HCT116 (cell line): ENCODE measurements at regions not wholly inside any gene's neighbourhood (a gene's known extent, or its start where the extent isn't known, plus 50 kb on each side); places are given as distances from the start of the nearest gene placed in this dataset.

ENCODE experiments used
- ATAC-seq: fragments of 200-7000 bp; cut with Tn5 transposase; 2 replicates; pipeline ENCODE4 v1.9.1; 2020; ENCODE audit warnings: mild to moderate bottlenecking, moderate library complexity
- BruUV-seq: library from RNA; stranded (reverse); fragments of 400-500 nt; replicated peaks from 2 replicates; lab custom pipeline; 2021; lab: Mats Ljungman, UMichigan
- CTCF ChIA-PET: fragments of 300-600 bp; sonication (Branson Sonifier 250); formaldehyde crosslinking; loops from one replicate; lab custom pipeline; 2021; ENCODE audit warnings: antibody characterized with exemption; lab: Charles Lee
- POLR2A ChIA-PET: fragments of 300-600, 350-600 bp; sonication (Branson Sonifier 250); formaldehyde crosslinking; loops from one replicate; lab custom pipeline; 2021; ENCODE audit warnings: antibody characterized with exemption; lab: Charles Lee
- RAD21 ChIA-PET, 2 experiments: fragments of 300-600 bp; sonication (Branson Sonifier 250); formaldehyde crosslinking; loops; one replicate each; lab custom pipeline; 2023; ENCODE audit warnings: low total read pairs in 2 of 2; ENCODE audit not compliant: uncharacterized antibody in 2 of 2, unreplicated experiment in 2 of 2, low non-redundant PET in 1 of 2; lab: Charles Lee
- DNase-seq: peaks from one replicate; pipeline ENCODE4 v3.0.0-alpha.2; 2010; ENCODE audit warnings: low read depth, low spot score
- H2AFZ ChIP-seq: fragments of 200-600 bp; shearing (Covaris generic), sonication (generic); 2 replicates; pipeline ENCODE4 v1.6.1; 2017; ENCODE audit warnings: low read depth, mixed run types, mixed read lengths, antibody characterized with exemption, low read length; ENCODE audit not compliant: poor library complexity, severe bottlenecking
- H3K27ac ChIP-seq: 2 replicates; pipeline ENCODE4 v1.5.1; 2012; ENCODE audit warnings: low read depth, low read length
- H3K27me3 ChIP-seq: fragments of 200-600 bp; sonication (generic); 2 replicates; pipeline ENCODE4 v1.6.1; 2016; ENCODE audit warnings: mixed run types, low read length, mixed read lengths; ENCODE audit not compliant: insufficient read depth
- H3K36me3 ChIP-seq, 2 experiments: fragments of 200-500 bp in 1 of 2; fragments of 200-600 bp in 1 of 2; sonication (Bioruptor generic) in 1 of 2; sonication (generic) in 1 of 2; 2 replicates each; pipeline versions ENCODE4 v1.5.1 to v1.6.1; 2014 to 2016; ENCODE audit warnings: low read length in 2 of 2, inconsistent platforms in 1 of 2, mixed read lengths in 1 of 2, mixed run types in 1 of 2; ENCODE audit not compliant: insufficient read depth in 2 of 2, control insufficient read depth in 1 of 2
- H3K4me1 ChIP-seq, 2 experiments: fragments of 200-600 bp in 1 of 2; sonication (generic) in 1 of 2; 2 replicates each; pipeline versions ENCODE4 v1.5.1 to v1.6.1; 2012 to 2017; ENCODE audit warnings: low read length in 2 of 2, inconsistent platforms in 1 of 2, mild to moderate bottlenecking in 1 of 2, mixed read lengths in 1 of 2, mixed run types in 1 of 2, moderate library complexity in 1 of 2; ENCODE audit not compliant: insufficient read depth in 2 of 2, control insufficient read depth in 1 of 2
- H3K4me2 ChIP-seq: fragments of 200-600 bp; sonication (generic); 2 replicates; pipeline ENCODE4 v1.6.1; 2017; ENCODE audit warnings: mixed run types, low read length, mixed read lengths
- H3K4me3 ChIP-seq, 2 experiments: fragments of 200-600 bp in 1 of 2; sonication (generic) in 1 of 2; replicated peaks in 1 of 2; 2 replicates each; pipeline ENCODE4 v1.5.1; 2011 to 2016; ENCODE audit warnings: low read length in 2 of 2, control low read depth in 1 of 2, low read depth in 1 of 2, mild to moderate bottlenecking in 1 of 2, mixed read lengths in 1 of 2, mixed run types in 1 of 2
- H3K79me2 ChIP-seq: fragments of 200-600 bp; sonication (generic); 2 replicates; pipeline ENCODE4 v1.6.1; 2017; ENCODE audit warnings: mild to moderate bottlenecking, mixed run types, low read length, moderate library complexity, mixed read lengths; ENCODE audit not compliant: insufficient read depth
- H3K9ac ChIP-seq: fragments of 200-600 bp; sonication (generic); 2 replicates; pipeline ENCODE4 v1.6.1; 2016; ENCODE audit warnings: low read length, mixed read lengths
- H3K9me2 ChIP-seq: fragments of 200-600 bp; sonication (generic), shearing (Covaris generic); 2 replicates; pipeline ENCODE4 v1.6.1; 2017; ENCODE audit warnings: mixed run types, mild to moderate bottlenecking, moderate library complexity; ENCODE audit not compliant: insufficient read depth
- H3K9me3 ChIP-seq, 2 experiments: fragments of 200-500 bp in 1 of 2; fragments of 200-600 bp in 1 of 2; sonication (Bioruptor generic) in 1 of 2; sonication (generic) in 1 of 2; 2 replicates each; pipeline ENCODE4 v1.6.1; 2014 to 2017; ENCODE audit warnings: low read length in 2 of 2, mixed read lengths in 2 of 2, inconsistent platforms in 1 of 2, low read depth in 1 of 2, mild to moderate bottlenecking in 1 of 2, mixed run types in 1 of 2, moderate library complexity in 1 of 2; ENCODE audit not compliant: control insufficient read depth in 1 of 2, insufficient read depth in 1 of 2
- H4K20me1 ChIP-seq: fragments of 200-600 bp; sonication (generic), shearing (Covaris generic); 2 replicates; pipeline ENCODE4 v1.6.1; 2017; ENCODE audit warnings: mixed run types, mild to moderate bottlenecking, moderate library complexity; ENCODE audit not compliant: insufficient read depth
- CBX3 ChIP-seq: IDR thresholded peaks from 2 replicates; pipeline ENCODE4 v1.6.1; 2012; ENCODE audit warnings: low read depth
- CTCF ChIP-seq, 3 experiments: fragments of 200-600 bp in 1 of 3; sonication (generic) in 1 of 3; IDR thresholded peaks in 2 of 3; conservative IDR thresholded peaks in 1 of 3; 2 replicates each; pipeline ENCODE4 v1.5.1; 2012 to 2017; ENCODE audit warnings: low read depth in 2 of 3, low read length in 2 of 3, antibody characterized with exemption in 1 of 3, borderline replicate concordance in 1 of 3, control low read depth in 1 of 3, mild to moderate bottlenecking in 1 of 3, mixed read lengths in 1 of 3, mixed run types in 1 of 3, moderate library complexity in 1 of 3; ENCODE audit not compliant: insufficient read depth in 1 of 3
- JUND ChIP-seq: IDR thresholded peaks from 2 replicates; pipeline ENCODE4 v1.6.1; 2012
- REST ChIP-seq: IDR thresholded peaks from 2 replicates; pipeline ENCODE4 v1.6.1; 2012; ENCODE audit warnings: low read depth
- SIN3A ChIP-seq: IDR thresholded peaks from 2 replicates; pipeline ENCODE4 v1.6.1; 2012; ENCODE audit warnings: low read depth
- intact Hi-C: fragments of 100-400 bp; cut with micrococcal nuclease; formaldehyde crosslinking; loops from 2 replicates; pipeline ENCODE4 v1.10.0; 2022
- TF ChIP-seq, protein P1 (sequence below): IDR thresholded peaks from 2 replicates; pipeline ENCODE4 v1.6.1; 2012

- H3K9me3 ChIP-seq = no peaks in the 10 kb centered on the region
- CTCF ChIA-PET = no interaction called here
- no peaks in the 10 kb centered on the region for H3K27me3 ChIP-seq
- H3K27ac ChIP-seq = no peak overlapping the region
- TF ChIP-seq CBX3 (no peak), JUND (no peak), SIN3A (no peak), REST (no peak), CTCF (IDR thresholded peaks at IDR 0.05 in 2 of 3, conservative IDR thresholded peaks at IDR 0.05 in 1 of 3; ENCODE audit: borderline replicate concordance in 1 of 3, insufficient read depth in 1 of 3, low read depth in 2 of 3, low read length in 2 of 3) (no peak)
- TF ChIP-seq, protein P1, sequence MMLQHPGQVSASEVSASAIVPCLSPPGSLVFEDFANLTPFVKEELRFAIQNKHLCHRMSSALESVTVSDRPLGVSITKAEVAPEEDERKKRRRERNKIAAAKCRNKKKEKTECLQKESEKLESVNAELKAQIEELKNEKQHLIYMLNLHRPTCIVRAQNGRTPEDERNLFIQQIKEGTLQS = no peak
- no TSS peak for BruUV-seq
- POLR2A ChIA-PET = no interaction called here
- ATAC-seq = no peak
- no peaks in the 10 kb centered on the region for H3K9me2 ChIP-seq
- no peaks in the 10 kb centered on the region for H3K36me3 ChIP-seq
- RAD21 ChIA-PET = no interaction called here
- H3K4me1 ChIP-seq = no peaks in the 10 kb centered on the region
- H4K20me1 ChIP-seq = no peaks in the 10 kb centered on the region
- DNase-seq = no peak
- no peak overlapping the region for H2AFZ ChIP-seq
- H3K4me3 ChIP-seq = no peak overlapping the region
- H3K79me2 ChIP-seq = no peaks in the 10 kb centered on the region
- intact Hi-C loops = no loop called here
- no peak overlapping the region for H3K9ac ChIP-seq
- no peak overlapping the region for H3K4me2 ChIP-seq
These were observed 716.6 kb downstream of the KLHL13 start for GRCh38 chrX:117400005-117400404.
